ENCODE measurements at regions not wholly inside any gene's neighbourhood (a gene's known extent, or its start where the extent isn't known, plus 50 kb on each side); places are given as distances from the start of the nearest gene placed in this dataset.
"Not testable (repeated sequence)": the region's sequence is repeated elsewhere in the genome, so short reads cannot be mapped to it uniquely, and the experiment has no call there.

GRCh38 chr15:62316413-62317060 is 151.5 kb upstream of the C2CD4B start:
- DNase-seq (ENCODE audit: low spot score) = no peak

GRCh38 chr15:62320259-62320658 is 155.2 kb upstream of the C2CD4B start:
- no peak for DNase-seq (ENCODE audit: low spot score)

GRCh38 chr15:62323353-62323890 is 158.3 kb upstream of the C2CD4B start:
- no peak for DNase-seq (ENCODE audit: low spot score)

- no peak for DNase-seq (ENCODE audit: low spot score)
Measured at GRCh38 chr15:62324382-62324781, 159.3 kb upstream of the C2CD4B start.

- DNase-seq (ENCODE audit: low spot score) = no peak
Measured at GRCh38 chr15:62325597-62325996, 160.5 kb upstream of the C2CD4B start.

- DNase-seq (ENCODE audit: low spot score) = no peak
Measured at GRCh38 chr15:62326460-62327011, 161.5 kb upstream of the C2CD4B start.

- DNase-seq (ENCODE audit: low spot score) = no peak
Measured at GRCh38 chr15:62327406-62327805, 162.3 kb upstream of the C2CD4B start.

GRCh38 chr15:62332472-62332871 is 167.4 kb upstream of the C2CD4B start:
- DNase-seq (ENCODE audit: low spot score) = not testable (repeated sequence)

- DNase-seq (ENCODE audit: low spot score) = no peak
Measured at GRCh38 chr15:62334536-62334935, 169.5 kb upstream of the C2CD4B start.

- no peak for DNase-seq (ENCODE audit: low spot score)
Measured at GRCh38 chr15:62337934-62338333, 172.8 kb upstream of the C2CD4B start.

GRCh38 chr15:62338497-62338896 is 173.4 kb upstream of the C2CD4B start:
- DNase-seq (ENCODE audit: low spot score) = no peak

GRCh38 chr15:62342959-62343358 is 177.9 kb upstream of the C2CD4B start:
- no peak for DNase-seq (ENCODE audit: low spot score)

- DNase-seq (ENCODE audit: low spot score) = no peak
Measured at GRCh38 chr15:62343397-62343796, 178.3 kb upstream of the C2CD4B start.

GRCh38 chr15:62344806-62345539 is 179.9 kb upstream of the C2CD4B start:
- DNase-seq (ENCODE audit: low spot score) = no peak

- DNase-seq (ENCODE audit: low spot score) = no peak
Measured at GRCh38 chr15:62346168-62346567, 181.1 kb upstream of the C2CD4B start.

GRCh38 chr15:62348118-62348517 is 183.0 kb upstream of the C2CD4B start:
- DNase-seq (ENCODE audit: low spot score) = no peak

GRCh38 chr15:62348623-62349022 is 183.5 kb upstream of the C2CD4B start:
- DNase-seq (ENCODE audit: low spot score) = no peak

GRCh38 chr15:62352817-62353216 is 187.7 kb upstream of the C2CD4B start:
- no peak for DNase-seq (ENCODE audit: low spot score)

- no peak for DNase-seq (ENCODE audit: low spot score)
Measured at GRCh38 chr15:62357431-62357830, 192.3 kb upstream of the C2CD4B start.

GRCh38 chr15:62359416-62359815 is 194.3 kb upstream of the C2CD4B start:
- no peak for DNase-seq (ENCODE audit: low spot score)

GRCh38 chr15:62360332-62361097 is 195.4 kb upstream of the C2CD4B start:
- DNase-seq (ENCODE audit: low spot score) = no peak

- DNase-seq (ENCODE audit: low spot score) = no peak
Measured at GRCh38 chr15:62362144-62362543, 197.1 kb upstream of the C2CD4B start.
